ENCODE measurements at regions not wholly inside any gene's neighbourhood (a gene's known extent, or its start where the extent isn't known, plus 50 kb on each side); places are given as distances from the start of the nearest gene placed in this dataset.
"Not testable (repeated sequence)": the region's sequence is repeated elsewhere in the genome, so short reads cannot be mapped to it uniquely, and the experiment has no call there.

GRCh38 chr1:117708323-117709248 lies 102.7 kb downstream of the TENT5C start:
- Mint-ChIP-seq H3K4me1 (peaks cover 7% of the 10 kb centered on the region), H3K27me3 (ENCODE audit: low read depth) (no peaks in the 10 kb centered on the region), H3K27ac (no peak overlapping the region), H3K36me3 (no peaks in the 10 kb centered on the region), H3K9me3 (no peaks in the 10 kb centered on the region), H3K4me3 (no peak overlapping the region)
- TF ChIP-seq CTCF (IDR thresholded peaks at IDR 0.05; ENCODE audit: unreplicated experiment), result no peak
- DNase-seq (ENCODE audit: low spot score in 2 of 2, unreplicated experiment in 2 of 2), result no peak

GRCh38 chr1:117709249-117709691 lies 103.4 kb downstream of the TENT5C start:
- Mint-ChIP-seq H3K27me3 (ENCODE audit: low read depth) (no peaks in the 10 kb centered on the region), H3K4me3 (no peak overlapping the region), H3K4me1 (peaks cover 7% of the 10 kb centered on the region), H3K36me3 (no peaks in the 10 kb centered on the region), H3K9me3 (no peaks in the 10 kb centered on the region), H3K27ac (no peak overlapping the region)
- no peak for TF ChIP-seq CTCF (IDR thresholded peaks at IDR 0.05; ENCODE audit: unreplicated experiment)
- no peak for DNase-seq (ENCODE audit: low spot score in 2 of 2, unreplicated experiment in 2 of 2)

GRCh38 chr1:117710710-117711109 lies 104.9 kb downstream of the TENT5C start:
- Mint-ChIP-seq H3K9me3 (no peaks in the 10 kb centered on the region), H3K4me1 (peaks cover 7% of the 10 kb centered on the region), H3K27me3 (ENCODE audit: low read depth) (peaks cover 1% of the 10 kb centered on the region), H3K4me3 (no peak overlapping the region), H3K27ac (no peak overlapping the region), H3K36me3 (no peaks in the 10 kb centered on the region)
- DNase-seq (ENCODE audit: low spot score in 2 of 2, unreplicated experiment in 2 of 2), result no peak
- TF ChIP-seq CTCF (IDR thresholded peaks at IDR 0.05; ENCODE audit: unreplicated experiment), result no peak

GRCh38 chr1:117712621-117713020 lies 106.8 kb downstream of the TENT5C start:
- peaks cover 7% of the 10 kb centered on the region for H3K4me1 Mint-ChIP-seq
- H3K36me3 Mint-ChIP-seq, result peaks cover 4% of the 10 kb centered on the region
- H3K4me3 Mint-ChIP-seq, result no peak overlapping the region
- no peak for TF ChIP-seq CTCF (IDR thresholded peaks at IDR 0.05; ENCODE audit: unreplicated experiment)
- peaks cover 14% of the 10 kb centered on the region for H3K9me3 Mint-ChIP-seq
- H3K27ac Mint-ChIP-seq, result no peak overlapping the region
- no peak for DNase-seq (ENCODE audit: low spot score in 2 of 2, unreplicated experiment in 2 of 2)
- H3K27me3 Mint-ChIP-seq (ENCODE audit: low read depth), result peaks cover 3% of the 10 kb centered on the region

- Mint-ChIP-seq H3K4me1 (no peaks in the 10 kb centered on the region), H3K4me3 (no peak overlapping the region), H3K9me3 (peaks cover 28% of the 10 kb centered on the region), H3K27ac (no peak overlapping the region), H3K27me3 (ENCODE audit: low read depth) (peaks cover 3% of the 10 kb centered on the region), H3K36me3 (peaks cover 4% of the 10 kb centered on the region)
- TF ChIP-seq CTCF (IDR thresholded peaks at IDR 0.05; ENCODE audit: unreplicated experiment), result no peak
- no peak for DNase-seq (ENCODE audit: low spot score in 2 of 2, unreplicated experiment in 2 of 2)
These were observed 108.7 kb downstream of the TENT5C start for GRCh38 chr1:117714546-117714945.

- DNase-seq (ENCODE audit: low spot score in 2 of 2, unreplicated experiment in 2 of 2); H3K4me3 Mint-ChIP-seq; H3K36me3 Mint-ChIP-seq; H3K27ac Mint-ChIP-seq; H3K27me3 Mint-ChIP-seq (ENCODE audit: low read depth); H3K4me1 Mint-ChIP-seq: not testable (repeated sequence)
- H3K9me3 Mint-ChIP-seq, result peaks cover 38% of the 10 kb centered on the region
These were observed 110.2 kb downstream of the TENT5C start for GRCh38 chr1:117716030-117716429.

- H3K36me3 Mint-ChIP-seq, H3K4me1 Mint-ChIP-seq: not testable (repeated sequence)
These were observed 112.1 kb downstream of the TENT5C start for GRCh38 chr1:117717980-117718379.

GRCh38 chr1:117718596-117718995 lies 112.7 kb downstream of the TENT5C start:
- H3K36me3 Mint-ChIP-seq; H3K27me3 Mint-ChIP-seq (ENCODE audit: low read depth); H3K27ac Mint-ChIP-seq; DNase-seq (ENCODE audit: low spot score in 2 of 2, unreplicated experiment in 2 of 2); H3K4me3 Mint-ChIP-seq; H3K4me1 Mint-ChIP-seq: not testable (repeated sequence)
- peaks cover 54% of the 10 kb centered on the region for H3K9me3 Mint-ChIP-seq

More at GRCh38 chr1:117717980-117718379, 112.1 kb downstream of the TENT5C start:
- H3K4me3 Mint-ChIP-seq; DNase-seq (ENCODE audit: low spot score in 2 of 2, unreplicated experiment in 2 of 2); H3K27me3 Mint-ChIP-seq (ENCODE audit: low read depth); H3K27ac Mint-ChIP-seq: not testable (repeated sequence)
- peaks cover 49% of the 10 kb centered on the region for H3K9me3 Mint-ChIP-seq

Measured in mesothelial cell of epicardium (in vitro differentiated cells).